ENCODE measurements at regions not wholly inside any gene's neighbourhood (a gene's known extent, or its start where the extent isn't known, plus 50 kb on each side); places are given as distances from the start of the nearest gene placed in this dataset.

DNA sequence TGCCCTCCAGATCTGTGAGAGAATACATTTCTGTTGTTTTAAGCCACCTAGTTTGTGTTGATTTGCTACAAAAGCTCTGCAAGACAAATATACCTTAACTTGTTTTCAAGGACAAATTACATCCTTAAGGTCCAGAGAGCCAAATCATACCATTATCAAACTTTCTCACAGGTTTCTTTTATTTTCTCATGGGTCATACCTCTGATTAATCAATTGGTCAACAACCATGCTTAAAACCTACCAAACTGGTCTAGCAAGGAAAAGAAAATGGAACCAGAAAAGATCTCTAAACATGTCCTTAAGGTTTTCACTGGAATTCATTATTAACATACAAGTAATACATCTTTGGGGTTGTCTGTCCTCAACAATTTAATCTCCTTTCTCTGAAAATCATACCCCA lies 535.0 kb downstream of the CD83 start:
- TF ChIP-seq RAD21 (conservative IDR thresholded peaks at IDR 0.05) (no peak), EZH2 (IDR thresholded peaks at IDR 0.05; ENCODE audit: borderline replicate concordance, insufficient read depth, low read length, poor library complexity, severe bottlenecking) (no peak), POLR2AphosphoS5 (IDR thresholded peaks at IDR 0.05) (no peak), EP300 (conservative IDR thresholded peaks at IDR 0.05; ENCODE audit: poor library complexity, severe bottlenecking) (no peak), TAF1 (IDR thresholded peaks at IDR 0.05; ENCODE audit: low read depth) (no peak), SMC3 (conservative IDR thresholded peaks at IDR 0.05; ENCODE audit: poor library complexity) (no peak), MXI1 (conservative IDR thresholded peaks at IDR 0.05; ENCODE audit: poor library complexity, severe bottlenecking) (no peak)
- TF ChIP-seq, protein P1, sequence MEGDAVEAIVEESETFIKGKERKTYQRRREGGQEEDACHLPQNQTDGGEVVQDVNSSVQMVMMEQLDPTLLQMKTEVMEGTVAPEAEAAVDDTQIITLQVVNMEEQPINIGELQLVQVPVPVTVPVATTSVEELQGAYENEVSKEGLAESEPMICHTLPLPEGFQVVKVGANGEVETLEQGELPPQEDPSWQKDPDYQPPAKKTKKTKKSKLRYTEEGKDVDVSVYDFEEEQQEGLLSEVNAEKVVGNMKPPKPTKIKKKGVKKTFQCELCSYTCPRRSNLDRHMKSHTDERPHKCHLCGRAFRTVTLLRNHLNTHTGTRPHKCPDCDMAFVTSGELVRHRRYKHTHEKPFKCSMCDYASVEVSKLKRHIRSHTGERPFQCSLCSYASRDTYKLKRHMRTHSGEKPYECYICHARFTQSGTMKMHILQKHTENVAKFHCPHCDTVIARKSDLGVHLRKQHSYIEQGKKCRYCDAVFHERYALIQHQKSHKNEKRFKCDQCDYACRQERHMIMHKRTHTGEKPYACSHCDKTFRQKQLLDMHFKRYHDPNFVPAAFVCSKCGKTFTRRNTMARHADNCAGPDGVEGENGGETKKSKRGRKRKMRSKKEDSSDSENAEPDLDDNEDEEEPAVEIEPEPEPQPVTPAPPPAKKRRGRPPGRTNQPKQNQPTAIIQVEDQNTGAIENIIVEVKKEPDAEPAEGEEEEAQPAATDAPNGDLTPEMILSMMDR (IDR thresholded peaks at IDR 0.05; ENCODE audit: poor library complexity, severe bottlenecking): no peak
- TF ChIP-seq, protein P2, sequence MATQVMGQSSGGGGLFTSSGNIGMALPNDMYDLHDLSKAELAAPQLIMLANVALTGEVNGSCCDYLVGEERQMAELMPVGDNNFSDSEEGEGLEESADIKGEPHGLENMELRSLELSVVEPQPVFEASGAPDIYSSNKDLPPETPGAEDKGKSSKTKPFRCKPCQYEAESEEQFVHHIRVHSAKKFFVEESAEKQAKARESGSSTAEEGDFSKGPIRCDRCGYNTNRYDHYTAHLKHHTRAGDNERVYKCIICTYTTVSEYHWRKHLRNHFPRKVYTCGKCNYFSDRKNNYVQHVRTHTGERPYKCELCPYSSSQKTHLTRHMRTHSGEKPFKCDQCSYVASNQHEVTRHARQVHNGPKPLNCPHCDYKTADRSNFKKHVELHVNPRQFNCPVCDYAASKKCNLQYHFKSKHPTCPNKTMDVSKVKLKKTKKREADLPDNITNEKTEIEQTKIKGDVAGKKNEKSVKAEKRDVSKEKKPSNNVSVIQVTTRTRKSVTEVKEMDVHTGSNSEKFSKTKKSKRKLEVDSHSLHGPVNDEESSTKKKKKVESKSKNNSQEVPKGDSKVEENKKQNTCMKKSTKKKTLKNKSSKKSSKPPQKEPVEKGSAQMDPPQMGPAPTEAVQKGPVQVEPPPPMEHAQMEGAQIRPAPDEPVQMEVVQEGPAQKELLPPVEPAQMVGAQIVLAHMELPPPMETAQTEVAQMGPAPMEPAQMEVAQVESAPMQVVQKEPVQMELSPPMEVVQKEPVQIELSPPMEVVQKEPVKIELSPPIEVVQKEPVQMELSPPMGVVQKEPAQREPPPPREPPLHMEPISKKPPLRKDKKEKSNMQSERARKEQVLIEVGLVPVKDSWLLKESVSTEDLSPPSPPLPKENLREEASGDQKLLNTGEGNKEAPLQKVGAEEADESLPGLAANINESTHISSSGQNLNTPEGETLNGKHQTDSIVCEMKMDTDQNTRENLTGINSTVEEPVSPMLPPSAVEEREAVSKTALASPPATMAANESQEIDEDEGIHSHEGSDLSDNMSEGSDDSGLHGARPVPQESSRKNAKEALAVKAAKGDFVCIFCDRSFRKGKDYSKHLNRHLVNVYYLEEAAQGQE (IDR thresholded peaks at IDR 0.05; ENCODE audit: borderline replicate concordance): no peak
